NCI-H69 (cell line): ENCODE measurements at regions not wholly inside any gene's neighbourhood (a gene's known extent, or its start where the extent isn't known, plus 50 kb on each side); places are given as distances from the start of the nearest gene placed in this dataset.
"Not testable (repeated sequence)": the region's sequence is repeated elsewhere in the genome, so short reads cannot be mapped to it uniquely, and the experiment has no call there.

Experiments used
- DNase-seq: peaks from one replicate; lab custom pipeline; 2025; lab: John Stamatoyannopoulos, UW

DNA sequence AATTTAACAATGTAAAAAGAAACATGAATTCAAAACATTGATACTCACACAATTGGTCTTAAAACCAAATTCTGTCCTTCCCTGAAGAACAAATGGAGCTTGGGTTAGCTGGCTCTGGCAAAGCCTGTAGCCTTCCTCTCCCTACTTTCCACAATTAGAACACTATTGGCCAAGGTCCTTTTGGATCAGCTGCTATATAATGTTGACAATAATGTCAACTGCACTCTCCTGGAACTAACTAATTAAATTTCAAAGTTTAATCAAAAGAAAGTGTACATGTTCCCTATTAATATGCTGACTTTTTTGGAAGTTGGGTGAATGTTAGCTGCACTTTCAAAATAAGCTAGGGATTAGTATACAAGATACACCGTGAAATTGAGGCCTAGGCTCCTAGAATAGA lies 440.1 kb upstream of the NFE2L3 start:
- DNase-seq = no peak

DNA sequence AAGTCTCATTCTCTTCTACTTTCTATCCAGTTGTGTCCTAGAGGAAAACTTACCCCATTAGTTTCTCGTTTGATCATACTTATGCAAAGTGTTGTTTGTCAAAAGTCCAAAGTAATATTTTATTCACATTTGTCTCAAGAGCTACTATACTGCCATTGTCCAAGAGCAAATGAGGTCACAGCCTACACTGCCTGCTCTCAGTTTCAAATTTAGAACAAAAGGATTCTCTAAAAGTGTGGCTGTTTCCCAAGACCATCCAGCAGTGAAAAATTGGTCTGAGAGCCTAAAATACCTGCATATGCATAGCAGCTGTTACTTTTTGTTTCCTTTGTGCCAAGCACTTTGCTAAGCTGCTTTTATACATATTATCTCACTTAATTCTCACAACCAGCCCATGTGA lies 439.5 kb upstream of the NFE2L3 start:
- DNase-seq = no peak

DNA sequence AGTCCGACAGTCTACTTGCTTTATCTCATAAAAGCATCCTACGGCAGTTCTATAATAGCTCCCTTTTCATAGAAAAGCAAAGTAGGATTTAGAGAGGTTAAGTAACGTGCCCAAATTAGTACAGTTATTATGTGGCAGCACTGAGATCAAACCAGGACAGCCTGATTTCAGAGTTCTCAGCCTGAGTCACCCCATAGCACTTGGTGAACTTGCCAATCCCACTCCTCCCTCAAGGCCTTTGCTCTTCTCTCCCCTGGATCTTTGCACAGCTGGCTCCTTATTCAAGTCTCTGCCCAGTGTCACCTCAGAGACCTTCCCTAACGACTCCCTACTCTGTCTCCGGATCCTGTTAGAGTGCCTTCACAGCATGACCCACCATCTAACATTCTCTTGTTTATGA lies 438.0 kb upstream of the NFE2L3 start:
- DNase-seq = peak; percentile 34

DNA sequence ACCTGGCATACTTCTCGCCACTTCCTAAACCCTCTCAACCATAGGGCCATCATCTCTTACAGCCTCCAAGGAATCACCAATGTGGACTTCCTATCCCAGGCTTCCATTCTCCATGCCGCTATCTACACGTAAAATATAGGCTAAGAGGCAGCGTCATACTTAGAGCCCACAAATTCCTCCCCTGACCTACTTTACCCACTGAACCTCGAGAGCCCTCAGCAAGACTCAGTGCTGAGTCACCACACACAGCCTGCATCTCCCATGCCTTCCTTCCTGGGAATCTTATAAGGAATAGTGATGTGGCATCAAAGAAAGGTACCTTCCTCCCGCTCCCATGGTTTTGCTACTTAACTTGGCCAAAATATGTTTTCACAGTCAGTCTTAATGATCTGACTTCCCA lies 435.6 kb upstream of the NFE2L3 start:
- no peak for DNase-seq

DNA sequence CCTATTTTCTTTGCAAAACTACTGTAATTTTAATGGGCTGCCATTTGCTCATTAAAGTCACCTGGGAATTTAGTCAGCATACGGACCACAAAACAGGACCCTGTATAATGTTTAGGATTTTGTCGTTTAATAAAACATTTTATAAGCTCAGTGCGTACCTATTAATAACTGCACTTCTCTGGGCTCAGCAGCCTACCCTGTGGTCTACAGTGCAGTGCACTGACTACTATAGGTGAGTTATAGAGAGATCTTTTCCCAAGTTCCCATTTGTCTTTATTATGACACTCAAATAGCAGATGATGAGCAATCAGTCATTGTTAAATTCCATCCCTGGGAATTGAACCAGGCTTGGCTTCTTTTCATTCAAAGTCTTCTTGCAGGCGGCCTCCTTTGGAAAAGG lies 433.4 kb upstream of the NFE2L3 start:
- DNase-seq = no peak

DNA sequence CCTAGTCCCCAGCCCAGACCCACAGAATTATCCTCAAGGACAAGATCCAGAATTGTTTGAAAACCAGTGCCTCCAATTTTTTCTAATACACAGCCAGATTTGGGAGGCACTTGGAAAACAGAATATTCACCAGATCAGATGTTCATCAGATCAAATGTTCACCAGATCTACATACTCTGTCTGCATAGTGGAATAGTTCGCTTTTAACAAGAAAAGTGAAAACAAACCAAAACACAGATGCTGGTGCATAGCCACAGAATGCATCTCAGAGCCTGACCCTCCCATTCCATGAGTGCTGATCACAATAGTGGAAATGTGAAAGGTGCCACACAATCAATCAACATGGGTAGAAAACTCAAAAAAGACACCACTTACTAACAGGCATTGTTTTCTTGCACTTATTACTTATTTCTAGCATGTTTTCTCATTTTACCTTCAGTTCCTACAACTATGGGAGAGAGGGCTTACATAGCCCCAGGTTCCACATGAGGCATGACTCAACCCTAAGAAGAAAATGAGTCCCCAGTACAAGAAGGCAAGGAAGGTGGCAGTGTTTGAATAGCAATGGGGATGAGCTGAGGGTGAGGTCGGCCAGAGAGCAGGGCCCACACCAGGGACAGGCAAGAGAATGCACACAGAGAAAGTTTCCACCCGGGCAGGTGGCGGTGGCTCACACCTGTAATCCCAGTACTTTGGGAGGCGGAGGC lies 432.7 kb upstream of the NFE2L3 start:
- DNase-seq = no peak

DNA sequence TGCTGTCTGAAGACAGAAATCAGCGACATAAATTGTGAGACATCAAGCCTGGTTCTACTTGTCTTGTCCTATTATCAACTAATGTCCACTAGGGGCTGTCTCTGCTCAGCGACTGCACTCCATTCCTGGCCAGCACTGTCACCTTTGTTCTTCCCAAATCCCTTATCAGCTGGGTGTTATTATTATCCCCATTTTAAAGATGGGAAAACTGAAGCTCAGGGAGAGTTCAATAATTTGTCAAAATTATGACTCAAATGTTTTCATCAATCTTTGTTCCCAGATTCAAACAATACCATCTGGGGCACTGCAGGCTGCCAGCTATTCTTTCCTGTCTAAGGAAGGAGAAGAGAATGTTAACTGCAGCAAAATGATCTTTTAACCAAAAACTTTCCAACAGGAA lies 431.6 kb upstream of the NFE2L3 start:
- peak; percentile 61 for DNase-seq

DNA sequence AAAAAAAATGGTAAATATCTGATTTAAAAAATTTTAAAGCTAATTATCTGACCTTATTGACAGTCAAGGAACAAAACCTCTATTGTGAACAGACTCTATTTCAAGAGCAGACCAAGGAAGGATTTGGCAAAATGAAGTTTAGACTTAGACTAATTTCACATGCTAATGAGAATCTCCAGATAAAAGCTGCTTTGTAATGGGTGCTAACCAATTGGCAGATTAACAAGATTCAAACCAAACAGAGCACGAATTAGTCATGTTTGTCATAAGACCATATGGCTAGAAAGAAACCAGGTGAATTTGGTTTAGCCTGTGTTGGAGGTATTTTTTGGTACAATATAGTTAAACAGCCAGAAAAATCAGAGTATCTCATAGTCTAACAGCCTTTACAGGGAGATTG lies 429.1 kb upstream of the NFE2L3 start:
- DNase-seq = peak; percentile 50

DNA sequence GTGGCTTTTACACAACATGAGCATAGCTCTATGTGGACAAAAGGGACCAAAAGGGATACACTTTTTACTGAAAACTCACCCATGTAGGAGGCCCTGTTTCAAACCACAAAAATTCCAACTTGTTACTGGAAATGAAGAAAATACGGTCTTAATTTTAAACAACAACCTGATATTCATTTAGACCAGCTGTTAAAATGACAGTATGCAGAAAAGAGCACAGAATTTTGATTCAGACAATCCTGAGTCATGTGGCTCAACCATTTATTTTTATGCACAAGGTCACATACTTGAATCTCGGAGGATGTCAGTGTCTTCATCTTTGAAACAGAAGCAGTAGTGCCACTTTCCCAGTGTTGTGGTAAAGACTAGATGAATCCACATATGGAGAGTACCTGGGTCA lies 426.5 kb upstream of the NFE2L3 start:
- peak; percentile 45 for DNase-seq

DNA sequence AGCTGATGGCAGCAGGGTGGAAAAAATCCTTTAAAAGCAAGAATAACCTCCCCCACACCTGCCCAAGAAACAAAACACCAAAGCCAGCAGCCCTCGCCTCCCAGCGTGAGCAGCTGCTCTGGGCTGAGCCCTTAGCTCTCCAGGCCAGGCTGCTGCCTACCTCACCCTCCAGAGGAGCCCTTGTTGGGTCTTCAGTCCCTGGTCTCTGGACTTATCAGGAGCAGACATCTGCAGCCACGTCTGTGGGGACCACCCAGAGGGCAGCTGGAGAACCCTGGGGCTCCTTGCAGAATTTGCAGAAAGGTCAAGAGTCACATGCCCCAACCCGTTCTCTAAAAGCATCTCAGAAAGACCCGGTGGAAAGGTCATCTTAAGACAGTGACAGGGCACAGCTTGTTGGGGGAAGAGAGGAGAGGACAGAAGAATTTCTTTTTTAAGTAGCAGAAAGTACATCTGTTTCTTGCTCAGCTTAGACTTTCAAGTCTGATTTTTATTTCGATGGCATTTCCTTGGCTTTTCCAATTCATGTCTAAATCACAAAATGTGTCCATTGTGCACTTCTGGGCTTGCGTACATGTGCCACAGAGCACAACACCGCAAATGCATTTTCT lies 425.7 kb upstream of the NFE2L3 start:
- peak; percentile 92 for DNase-seq

DNA sequence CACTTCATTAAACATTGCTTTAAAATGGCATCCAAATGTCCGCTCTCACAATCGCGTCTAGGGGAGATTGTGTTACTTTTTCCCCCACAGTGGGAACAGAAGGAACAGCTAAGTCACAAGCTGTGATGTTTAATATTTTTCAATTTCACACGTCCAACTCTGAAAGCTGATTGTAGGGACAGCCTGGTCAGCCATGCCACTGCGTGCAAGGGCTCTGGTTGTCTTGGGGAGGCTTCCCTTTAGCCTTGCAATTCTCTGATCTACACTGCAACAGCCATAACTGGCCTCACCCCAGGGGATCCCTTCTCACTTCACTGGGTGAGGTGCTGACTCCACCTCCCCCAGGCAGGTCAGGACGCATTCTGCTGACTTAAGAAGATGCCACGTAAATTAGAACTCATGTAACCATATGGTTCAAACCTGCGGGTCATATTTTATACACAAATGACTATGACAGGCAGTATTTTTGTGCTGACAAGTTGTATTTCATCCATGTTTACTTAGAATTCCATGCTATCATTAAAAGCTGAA lies 425.2 kb upstream of the NFE2L3 start:
- peak; percentile 98 for DNase-seq

DNA sequence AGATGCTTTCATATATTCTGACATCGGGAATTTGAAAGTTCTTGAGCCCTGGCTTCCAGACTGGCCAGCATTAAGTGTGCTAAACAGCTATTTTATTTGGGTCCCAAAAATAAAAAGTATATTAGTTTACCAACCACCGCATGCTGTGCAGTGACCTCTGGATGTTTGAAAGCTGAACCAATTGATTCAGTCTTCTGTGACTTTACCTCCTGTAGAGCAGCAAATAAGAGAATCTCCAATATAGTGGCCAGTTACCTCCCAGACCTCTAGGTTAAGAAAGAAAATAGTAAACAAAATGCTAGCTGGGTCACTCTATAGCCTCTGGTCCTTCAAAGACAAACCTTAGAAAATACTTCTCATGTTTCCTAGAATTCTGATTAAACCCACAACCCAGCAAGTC lies 424.6 kb upstream of the NFE2L3 start:
- peak; percentile 81 for DNase-seq

DNA sequence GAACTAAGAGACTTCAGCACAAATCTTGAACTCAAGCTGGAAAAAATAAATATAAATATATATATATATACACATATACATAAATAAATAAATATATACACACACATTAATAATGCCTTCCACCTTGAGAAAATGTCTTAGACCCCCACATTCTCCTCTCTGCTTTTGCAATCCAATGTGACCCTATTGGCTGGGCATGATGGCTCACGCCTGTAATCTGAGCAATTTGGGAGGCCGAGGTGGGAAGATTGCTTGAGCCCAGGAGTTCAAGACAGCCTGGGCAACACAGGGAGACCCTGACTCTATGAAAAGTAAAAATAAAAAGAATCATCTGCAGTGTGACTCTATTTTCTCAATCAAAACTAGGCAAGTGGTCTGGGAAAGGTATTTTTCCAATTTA lies 424.1 kb upstream of the NFE2L3 start:
- peak; percentile 73 for DNase-seq

DNA sequence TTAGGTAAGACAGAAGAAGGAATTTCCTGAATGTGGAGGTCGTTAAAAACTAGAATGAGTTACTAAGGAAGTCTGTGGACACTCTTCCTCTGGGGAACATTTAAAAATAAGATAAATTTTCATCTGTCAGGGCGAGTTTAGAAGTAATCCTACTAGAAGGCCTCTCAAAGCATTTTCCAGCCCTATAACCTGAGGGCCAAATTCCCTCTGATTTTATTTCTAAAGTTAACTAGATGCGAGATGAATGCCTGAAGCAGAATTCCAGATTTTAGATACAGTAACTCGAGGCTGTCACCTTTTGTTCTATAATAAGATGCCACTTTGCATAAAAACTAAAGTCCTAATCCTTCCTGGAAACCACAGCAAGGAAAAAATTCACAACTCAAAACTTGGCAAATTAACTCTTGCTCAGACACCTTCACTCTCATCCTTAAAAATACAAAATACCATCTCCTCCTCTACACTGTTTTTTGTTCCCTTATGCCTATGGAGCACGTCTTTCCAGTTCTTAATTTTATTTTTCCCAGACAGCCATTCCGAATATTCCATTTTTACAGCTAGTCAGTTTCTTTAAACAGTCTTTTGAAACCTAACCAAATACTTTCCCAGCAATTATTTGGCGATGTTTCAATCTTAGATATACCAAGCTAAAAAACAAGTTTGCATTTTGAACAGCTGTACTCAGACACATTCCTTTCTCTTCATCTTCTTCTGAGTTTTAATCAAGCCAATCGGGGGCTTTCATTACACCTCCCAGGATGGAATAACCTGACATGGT lies 420.7 kb upstream of the NFE2L3 start:
- no peak for DNase-seq

DNA sequence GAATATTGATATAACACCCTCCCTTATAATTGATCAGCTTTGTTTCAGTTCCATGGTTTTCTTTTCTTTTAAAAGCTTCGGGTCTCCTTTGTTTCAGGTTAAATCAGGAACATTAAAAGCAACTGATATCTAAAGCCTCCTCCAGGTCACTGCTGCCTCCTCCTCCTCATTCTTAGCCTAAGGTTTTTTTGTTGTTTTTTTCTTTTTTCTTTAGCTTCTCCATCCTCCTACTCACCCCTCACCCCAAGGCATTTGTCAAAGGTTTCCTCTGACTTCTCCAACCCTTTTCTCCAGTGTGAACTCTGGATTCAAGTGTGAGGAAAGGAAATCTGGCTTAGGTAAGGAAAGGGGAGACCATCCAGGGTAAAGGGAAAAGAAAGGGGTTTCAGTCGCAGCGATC lies 420.2 kb upstream of the NFE2L3 start:
- DNase-seq = no peak

DNA sequence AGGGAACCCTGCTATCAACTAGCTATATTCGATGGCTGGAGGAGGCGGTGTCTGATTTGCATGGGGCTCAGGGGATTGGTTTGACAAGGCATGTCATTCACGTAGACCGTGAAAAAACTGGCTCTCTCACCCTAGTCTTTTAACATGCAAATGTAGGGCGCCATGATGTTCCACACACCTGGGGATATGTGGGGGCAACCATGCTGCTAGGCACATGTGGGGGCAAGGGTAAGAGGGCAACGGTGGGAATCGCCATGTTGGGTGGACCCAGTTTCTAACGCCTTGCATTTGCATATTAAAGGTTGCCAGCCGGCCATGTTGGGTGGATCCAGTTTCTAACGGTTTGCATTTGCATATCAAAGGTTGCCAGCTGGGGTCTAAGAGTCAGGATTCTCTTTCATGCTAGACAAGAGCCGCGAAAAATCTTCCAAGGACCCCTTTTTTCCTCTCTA lies 419.2 kb upstream of the NFE2L3 start:
- DNase-seq = peak; percentile 43

DNA sequence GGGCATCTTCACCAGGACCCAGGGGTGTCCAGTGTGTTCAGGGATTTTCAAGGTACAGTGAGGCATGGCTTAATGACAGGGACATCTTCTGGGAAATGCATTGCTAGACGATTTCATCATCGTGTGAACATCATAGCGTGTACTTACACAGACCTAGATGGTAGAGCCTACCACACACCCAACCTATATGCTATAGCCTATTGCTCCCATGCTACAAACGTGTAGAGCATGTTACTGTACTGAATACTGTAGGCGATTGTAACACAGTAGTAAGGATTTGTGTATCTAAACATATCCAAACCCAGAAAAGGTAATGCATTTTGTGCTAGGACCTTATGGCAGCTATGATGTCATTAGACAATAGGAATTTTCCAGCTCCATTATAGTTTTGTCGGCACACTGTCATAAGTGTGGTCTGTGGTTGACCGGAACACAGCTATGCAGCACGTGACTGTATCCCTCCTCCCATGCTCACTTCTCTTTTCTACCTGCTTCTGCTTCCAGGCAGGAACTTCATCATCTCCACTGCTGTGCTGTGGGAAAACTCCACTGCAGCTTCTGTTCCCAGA lies 416.2 kb upstream of the NFE2L3 start:
- DNase-seq = no peak

DNA sequence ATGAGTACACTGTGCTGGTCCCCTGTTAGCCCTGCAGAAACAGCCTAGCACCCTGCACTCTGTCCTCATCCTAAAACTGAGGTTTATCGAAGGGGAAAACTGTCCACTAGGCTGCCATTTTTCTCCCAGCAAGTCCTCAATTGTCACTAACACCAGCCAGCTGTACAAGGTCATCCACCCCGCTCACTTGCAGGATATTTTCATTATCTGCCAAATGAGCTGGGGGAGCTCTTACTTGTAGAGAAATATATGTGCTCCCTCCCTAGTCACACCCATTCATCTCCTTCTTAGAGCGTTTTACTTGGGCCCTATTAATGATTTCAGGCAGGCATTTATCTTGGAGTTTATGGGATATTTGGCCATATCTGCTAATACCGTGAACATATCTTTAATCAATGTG lies 413.5 kb upstream of the NFE2L3 start:
- DNase-seq = no peak

DNA sequence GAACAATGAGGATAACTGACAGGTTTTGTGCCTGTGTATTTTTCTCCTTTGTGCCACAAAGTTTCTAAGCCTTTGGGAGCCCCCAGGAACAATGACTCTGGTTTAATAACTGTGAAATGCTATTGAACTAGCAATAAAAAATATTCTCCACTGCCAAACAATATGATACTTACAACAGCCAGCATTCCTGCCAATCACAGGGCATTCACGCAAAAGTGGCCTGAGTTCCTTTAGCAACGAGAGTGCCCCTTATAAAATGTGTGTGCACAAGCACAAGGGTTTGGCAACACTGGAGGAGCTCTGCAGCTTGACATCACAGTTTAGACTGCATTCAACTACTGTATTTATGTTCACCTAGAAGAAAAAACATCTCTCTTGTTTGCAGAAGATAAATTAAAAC lies 412.9 kb upstream of the NFE2L3 start:
- no peak for DNase-seq

DNA sequence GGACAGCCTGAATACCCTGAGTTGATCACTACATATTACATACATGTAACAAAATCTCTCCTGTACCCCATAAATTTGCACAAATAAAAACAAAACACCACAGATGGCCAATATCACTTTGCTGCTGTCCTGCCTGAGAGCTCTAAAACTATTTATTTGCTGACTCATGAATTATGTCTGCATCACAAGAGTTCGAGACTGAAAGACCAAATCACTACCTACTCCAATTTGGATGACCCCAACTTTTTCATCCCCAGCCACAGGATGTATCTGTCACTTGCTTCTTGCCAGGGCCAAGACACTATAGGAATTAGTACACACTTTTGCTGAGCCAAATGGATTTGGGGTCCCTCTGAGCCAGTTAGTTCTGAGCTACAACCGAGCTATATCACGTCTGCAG lies 409.7 kb upstream of the NFE2L3 start:
- no peak for DNase-seq

DNA sequence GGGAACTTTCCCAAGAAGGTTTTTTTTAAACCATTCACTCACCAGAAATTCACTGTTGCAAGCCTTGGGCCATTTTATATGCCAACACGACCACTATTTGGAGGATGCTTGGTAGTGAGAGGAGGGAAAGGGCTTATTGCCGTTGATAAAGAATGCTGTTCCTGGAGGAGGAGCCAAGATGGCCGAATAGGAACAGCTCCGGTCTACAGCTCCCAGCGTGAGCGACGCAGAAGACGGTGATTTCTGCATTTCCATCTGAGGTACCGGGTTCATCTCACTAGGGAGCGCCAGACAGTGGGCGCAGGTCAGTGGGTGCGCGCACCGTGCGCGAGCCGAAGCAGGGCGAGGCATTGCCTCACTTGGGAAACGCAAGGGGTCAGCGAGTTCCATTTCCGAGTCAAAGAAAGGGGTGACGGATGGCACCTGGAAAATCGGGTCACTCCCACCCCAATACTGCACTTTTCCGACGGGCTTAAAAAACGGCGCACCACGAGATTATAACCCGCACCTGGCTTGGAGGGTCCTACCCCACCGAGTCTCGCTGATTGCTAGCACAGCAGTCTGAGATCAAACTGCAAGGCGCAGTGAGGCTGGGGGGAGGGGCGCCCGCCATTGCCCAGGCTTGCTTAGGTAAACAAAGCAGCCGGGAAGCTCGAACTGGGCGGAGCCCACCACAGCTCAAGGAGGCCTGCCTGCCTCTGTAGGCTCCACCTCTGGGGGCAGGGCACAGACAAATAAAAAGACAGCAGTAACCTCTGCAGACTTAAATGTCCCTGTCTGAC lies 408.1 kb upstream of the NFE2L3 start:
- not testable (repeated sequence) for DNase-seq
